GM12874 (cell line): ENCODE measurements at regions not wholly inside any gene's neighbourhood (a gene's known extent, or its start where the extent isn't known, plus 50 kb on each side); places are given as distances from the start of the nearest gene placed in this dataset.

Experiments
- CTCF ChIP-seq: IDR thresholded peaks from 2 replicates; pipeline ENCODE4 v1.5.1; 2011; ENCODE audit warnings: low read depth, mild to moderate bottlenecking, control low read depth, low read length, moderate library complexity; ENCODE audit not compliant: insufficient read depth

GRCh38 chr4:34643476-34643875 lies 1600.8 kb downstream of the ARAP2 start:
- TF ChIP-seq CTCF = no peak

- TF ChIP-seq CTCF = no peak
Measured at GRCh38 chr4:34644579-34645115, 1599.7 kb downstream of the ARAP2 start.

GRCh38 chr4:34649716-34650115 lies 1594.6 kb downstream of the ARAP2 start:
- TF ChIP-seq CTCF = no peak

GRCh38 chr4:34664051-34664450 lies 1580.3 kb downstream of the ARAP2 start:
- TF ChIP-seq CTCF = no peak

- no peak for TF ChIP-seq CTCF
Measured at GRCh38 chr4:34676400-34676799, 1567.9 kb downstream of the ARAP2 start.

GRCh38 chr4:34678431-34678830 lies 1565.9 kb downstream of the ARAP2 start:
- TF ChIP-seq CTCF = no peak

GRCh38 chr4:34679228-34679627 lies 1565.1 kb downstream of the ARAP2 start:
- no peak for TF ChIP-seq CTCF
